K562 (cell line): ENCODE measurements at regions not wholly inside any gene's neighbourhood (a gene's known extent, or its start where the extent isn't known, plus 50 kb on each side); places are given as distances from the start of the nearest gene placed in this dataset.

ENCODE experiments used
- ATAC-seq: fragments of 200-7000 bp; cut with Tn5 transposase; 3 replicates; pipeline ENCODE4 v1.9.1; 2020; ENCODE audit warnings: moderate library complexity
- BruUV-seq: library from RNA; stranded (reverse); fragments of 400-500 nt; replicated peaks from 2 replicates; lab custom pipeline; 2021; lab: Mats Ljungman, UMichigan
- CTCF ChIA-PET: fragments of 300-600 bp; formaldehyde crosslinking; extraction: SDS; loops from one replicate; lab custom pipeline; 2021; ENCODE audit warnings: low intra/inter-chr PET ratio; lab: Yijun Ruan, JAX
- POLR2A ChIA-PET: fragments of 300-600, 350-650 bp; sonication (Branson Sonifier 250); formaldehyde crosslinking; extraction: SDS; loops from one replicate; lab custom pipeline; 2021; ENCODE audit warnings: antibody characterized with exemption, inconsistent platforms; lab: Yijun Ruan, JAX
- DNase-seq, 4 experiments: peaks; one replicate each; pipeline versions ENCODE4 v3.0.0 to v3.0.0-alpha.2; 2011 to 2018; ENCODE audit warnings: low spot score in 3 of 4, mixed read lengths in 3 of 4; ENCODE audit errors: extremely low read depth in 1 of 4
- FAIRE-seq: peaks from 2 replicates; lab custom pipeline; 2011; peaks lifted over from hg19 to GRCh38; lab: Jason Lieb, UNC
- H2AFZ ChIP-seq: 2 replicates; pipeline ENCODE4 v1.6.0; 2011; ENCODE audit warnings: low read depth, low read length, control low read depth, inconsistent platforms
- H3K27ac ChIP-seq: fragments of 200-600 bp; 3 replicates; pipeline ENCODE4 v1.8.0; 2011; ENCODE audit warnings: low read depth, mild to moderate bottlenecking, control low read depth, inconsistent platforms, low read length, moderate library complexity, mixed read lengths; ENCODE audit errors: extremely low read depth
- H3K27me3 ChIP-seq, 2 experiments: fragments of 300-600 bp in 1 of 2; 2 replicates in 1 of 2; 3 replicates in 1 of 2; pipeline versions ENCODE4 v1.6.0 to v1.8.0; 2011; ENCODE audit warnings: inconsistent platforms in 2 of 2, low read length in 2 of 2, mild to moderate bottlenecking in 1 of 2, mixed read lengths in 1 of 2, moderate library complexity in 1 of 2; ENCODE audit not compliant: control insufficient read depth in 2 of 2, insufficient read depth in 2 of 2
- H3K36me3 ChIP-seq: fragments of 300-600 bp; 3 replicates; pipeline ENCODE4 v1.8.0; 2011; ENCODE audit warnings: mild to moderate bottlenecking, low read length, inconsistent platforms; ENCODE audit not compliant: control insufficient read depth, insufficient read depth
- H3K4me1 ChIP-seq, 2 experiments: fragments of 200-600 bp in 1 of 2; replicated peaks in 1 of 2; 2 replicates in 1 of 2; 3 replicates in 1 of 2; pipeline versions ENCODE4 v1.5.1 to v1.8.0; 2011; ENCODE audit warnings: inconsistent platforms in 2 of 2, low read length in 2 of 2, mild to moderate bottlenecking in 1 of 2, mixed read lengths in 1 of 2, moderate library complexity in 1 of 2; ENCODE audit not compliant: control insufficient read depth in 2 of 2, insufficient read depth in 2 of 2
- H3K4me2 ChIP-seq: 2 replicates; pipeline ENCODE4 v1.6.1; 2011; ENCODE audit warnings: low read length, control low read depth, inconsistent platforms, mixed read lengths; ENCODE audit not compliant: insufficient read depth
- H3K4me3 ChIP-seq: fragments of 200-600 bp; sonication (generic), shearing (Covaris generic); 2 replicates; pipeline ENCODE4 v1.5.1; 2016; ENCODE audit warnings: control low read depth, inconsistent platforms
- H3K79me2 ChIP-seq: fragments of 200-600 bp; 3 replicates; pipeline ENCODE4 v1.8.0; 2011; ENCODE audit warnings: low read length, inconsistent platforms; ENCODE audit not compliant: control insufficient read depth, insufficient read depth
- H3K9ac ChIP-seq, 2 experiments: 2 replicates each; pipeline versions ENCODE4 v1.6.0 to v1.6.1; 2011; ENCODE audit warnings: low read depth in 2 of 2, low read length in 2 of 2, control low read depth in 1 of 2, inconsistent platforms in 1 of 2, mild to moderate bottlenecking in 1 of 2, mixed read lengths in 1 of 2; ENCODE audit not compliant: insufficient read depth in 1 of 2
- H3K9me1 ChIP-seq: one replicate; pipeline ENCODE4 v1.6.0; 2011; ENCODE audit warnings: inconsistent platforms, mild to moderate bottlenecking, low read length, moderate library complexity; ENCODE audit not compliant: control insufficient read depth, insufficient read depth
- H3K9me3 ChIP-seq: replicated peaks from 2 replicates; pipeline ENCODE4 v1.5.1; 2011; ENCODE audit warnings: low read depth, low read length, inconsistent platforms; ENCODE audit not compliant: control insufficient read depth, insufficient read depth
- H4K20me1 ChIP-seq: replicated peaks from 2 replicates; pipeline ENCODE4 v1.6.1; 2011; ENCODE audit warnings: low read length, inconsistent platforms, mixed read lengths; ENCODE audit not compliant: control insufficient read depth, insufficient read depth
- BHLHE40 ChIP-seq: IDR thresholded peaks from 2 replicates; pipeline ENCODE4 v1.6.1; 2011; ENCODE audit warnings: low read length, improper control_type of control experiment
- CTBP1 ChIP-seq: fragments of 450-650 bp; IDR thresholded peaks from 2 replicates; pipeline ENCODE4 v1.6.1; 2016; ENCODE audit warnings: borderline replicate concordance
- FIP1L1 ChIP-seq: fragments of 200-400 bp; formaldehyde crosslinking; IDR thresholded peaks from 2 replicates; pipeline ENCODE4 v1.6.1; 2018; ENCODE audit warnings: mild to moderate bottlenecking, low read depth, low read length; ENCODE audit not compliant: poor library complexity, severe bottlenecking
- FOXK2 ChIP-seq, 2 experiments: fragments of 450-650 bp; IDR thresholded peaks in 1 of 2; conservative IDR thresholded peaks in 1 of 2; 2 replicates each; pipeline ENCODE4 v1.6.1; 2016; ENCODE audit warnings: low read depth in 2 of 2, mild to moderate bottlenecking in 1 of 2
- FOXP1 ChIP-seq: sonication (generic); formaldehyde crosslinking; IDR thresholded peaks from 2 replicates; pipeline ENCODE4 v1.8.0; 2022; ENCODE audit warnings: mild to moderate bottlenecking, missing genetic modification reagents
- HCFC1 ChIP-seq: IDR thresholded peaks from 2 replicates; pipeline ENCODE4 v1.6.1; 2012; ENCODE audit warnings: low read depth, low read length, improper control_type of control experiment
- HEY1 ChIP-seq: fragments of 250-450 bp; sonication (Bioruptor Pico); IDR thresholded peaks from 2 replicates; pipeline ENCODE4 v1.5.0; 2020; ENCODE audit warnings: mild to moderate bottlenecking, moderate library complexity, borderline replicate concordance
- HNRNPL ChIP-seq: fragments of 200-400 bp; formaldehyde crosslinking; IDR thresholded peaks from 2 replicates; pipeline ENCODE4 v1.6.1; 2017; ENCODE audit warnings: low read depth, mild to moderate bottlenecking, low read length
- HSF4 ChIP-seq: fragments of 250-450 bp; sonication (Bioruptor Pico); IDR thresholded peaks from 2 replicates; pipeline ENCODE4 v2.1.2; 2022; ENCODE audit warnings: mild to moderate bottlenecking, moderate library complexity, borderline replicate concordance
- PYGO2 ChIP-seq: fragments of 450-650 bp; IDR thresholded peaks from 2 replicates; pipeline ENCODE4 v1.6.1; 2016; ENCODE audit warnings: mild to moderate bottlenecking, missing genetic modification characterization, moderate library complexity, missing compliant biosample characterization
- RBBP5 ChIP-seq: fragments of 200-600 bp; sonication (generic); IDR thresholded peaks from 2 replicates; pipeline ENCODE4 v1.6.1; 2012; ENCODE audit warnings: borderline replicate concordance, mild to moderate bottlenecking, low read length, control low read depth, inconsistent platforms; ENCODE audit not compliant: insufficient read depth, poor library complexity, severe bottlenecking
- RFX5 ChIP-seq: IDR thresholded peaks from 2 replicates; pipeline ENCODE4 v1.6.1; 2011; ENCODE audit warnings: low read depth, mild to moderate bottlenecking, improper control_type of control experiment, low read length
- SMAD3 ChIP-seq: fragments of 450-650 bp; formaldehyde crosslinking; conservative IDR thresholded peaks from 2 replicates; pipeline ENCODE4 v1.4.0; 2020; ENCODE audit warnings: mild to moderate bottlenecking
- TAF9B ChIP-seq: fragments of 450-650 bp; IDR thresholded peaks from 2 replicates; pipeline ENCODE4 v1.6.1; 2018; ENCODE audit warnings: mild to moderate bottlenecking; ENCODE audit not compliant: partially characterized antibody
- ZNF785 ChIP-seq: fragments of 250-450 bp; sonication (Bioruptor Pico); IDR thresholded peaks from 2 replicates; pipeline ENCODE4 v1.4.0; 2020; ENCODE audit warnings: mild to moderate bottlenecking
- WGBS: fragments of 100-300 bp; shearing (Covaris generic); methylation state at CpG from one replicate; pipeline ENCODE4 v1.1.6; 2016; ENCODE audit warnings: low coverage, mixed read lengths; ENCODE audit not compliant: insufficient coverage; ENCODE audit errors: missing lambda C conversion rate; 5-methylcytosine and 5-hydroxymethylcytosine counted together
- in situ Hi-C: fragments of 300-500 bp; cut with MboI; formaldehyde crosslinking; loops from 4 replicates; pipeline ENCODE4 v1.15.0; 2018; ENCODE audit warnings: inconsistent platforms, mixed read lengths
- intact Hi-C: fragments of 100-400 bp; cut with micrococcal nuclease; formaldehyde crosslinking; loops from 2 replicates; pipeline ENCODE4 v1.14.2; 2022
- TF ChIP-seq, protein P1 (sequence below): fragments of 450-650 bp; IDR thresholded peaks from 2 replicates; pipeline ENCODE4 v1.6.1; 2016; ENCODE audit warnings: low read depth

DNA sequence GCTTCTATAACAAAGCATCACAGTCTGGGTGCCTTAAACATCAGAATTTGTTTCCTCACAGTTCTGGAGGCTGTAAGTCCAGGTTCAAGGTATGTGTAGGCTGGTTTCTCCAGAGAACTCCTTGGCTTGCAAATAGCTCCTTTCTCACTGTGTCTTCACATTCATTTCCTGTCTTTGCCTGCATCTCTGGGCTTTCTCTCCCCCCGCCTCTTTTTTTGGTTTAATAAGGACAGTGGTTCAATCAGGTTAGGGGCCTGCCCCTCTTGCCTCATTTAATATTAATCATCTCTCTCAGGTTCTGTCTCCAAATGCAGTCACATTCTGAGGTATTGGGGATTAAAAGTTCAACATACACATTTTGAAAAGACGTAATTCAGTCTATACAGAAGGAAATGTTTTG is 225.5 kb upstream of the ATP10B start (continued):
- TF ChIP-seq, protein P1, sequence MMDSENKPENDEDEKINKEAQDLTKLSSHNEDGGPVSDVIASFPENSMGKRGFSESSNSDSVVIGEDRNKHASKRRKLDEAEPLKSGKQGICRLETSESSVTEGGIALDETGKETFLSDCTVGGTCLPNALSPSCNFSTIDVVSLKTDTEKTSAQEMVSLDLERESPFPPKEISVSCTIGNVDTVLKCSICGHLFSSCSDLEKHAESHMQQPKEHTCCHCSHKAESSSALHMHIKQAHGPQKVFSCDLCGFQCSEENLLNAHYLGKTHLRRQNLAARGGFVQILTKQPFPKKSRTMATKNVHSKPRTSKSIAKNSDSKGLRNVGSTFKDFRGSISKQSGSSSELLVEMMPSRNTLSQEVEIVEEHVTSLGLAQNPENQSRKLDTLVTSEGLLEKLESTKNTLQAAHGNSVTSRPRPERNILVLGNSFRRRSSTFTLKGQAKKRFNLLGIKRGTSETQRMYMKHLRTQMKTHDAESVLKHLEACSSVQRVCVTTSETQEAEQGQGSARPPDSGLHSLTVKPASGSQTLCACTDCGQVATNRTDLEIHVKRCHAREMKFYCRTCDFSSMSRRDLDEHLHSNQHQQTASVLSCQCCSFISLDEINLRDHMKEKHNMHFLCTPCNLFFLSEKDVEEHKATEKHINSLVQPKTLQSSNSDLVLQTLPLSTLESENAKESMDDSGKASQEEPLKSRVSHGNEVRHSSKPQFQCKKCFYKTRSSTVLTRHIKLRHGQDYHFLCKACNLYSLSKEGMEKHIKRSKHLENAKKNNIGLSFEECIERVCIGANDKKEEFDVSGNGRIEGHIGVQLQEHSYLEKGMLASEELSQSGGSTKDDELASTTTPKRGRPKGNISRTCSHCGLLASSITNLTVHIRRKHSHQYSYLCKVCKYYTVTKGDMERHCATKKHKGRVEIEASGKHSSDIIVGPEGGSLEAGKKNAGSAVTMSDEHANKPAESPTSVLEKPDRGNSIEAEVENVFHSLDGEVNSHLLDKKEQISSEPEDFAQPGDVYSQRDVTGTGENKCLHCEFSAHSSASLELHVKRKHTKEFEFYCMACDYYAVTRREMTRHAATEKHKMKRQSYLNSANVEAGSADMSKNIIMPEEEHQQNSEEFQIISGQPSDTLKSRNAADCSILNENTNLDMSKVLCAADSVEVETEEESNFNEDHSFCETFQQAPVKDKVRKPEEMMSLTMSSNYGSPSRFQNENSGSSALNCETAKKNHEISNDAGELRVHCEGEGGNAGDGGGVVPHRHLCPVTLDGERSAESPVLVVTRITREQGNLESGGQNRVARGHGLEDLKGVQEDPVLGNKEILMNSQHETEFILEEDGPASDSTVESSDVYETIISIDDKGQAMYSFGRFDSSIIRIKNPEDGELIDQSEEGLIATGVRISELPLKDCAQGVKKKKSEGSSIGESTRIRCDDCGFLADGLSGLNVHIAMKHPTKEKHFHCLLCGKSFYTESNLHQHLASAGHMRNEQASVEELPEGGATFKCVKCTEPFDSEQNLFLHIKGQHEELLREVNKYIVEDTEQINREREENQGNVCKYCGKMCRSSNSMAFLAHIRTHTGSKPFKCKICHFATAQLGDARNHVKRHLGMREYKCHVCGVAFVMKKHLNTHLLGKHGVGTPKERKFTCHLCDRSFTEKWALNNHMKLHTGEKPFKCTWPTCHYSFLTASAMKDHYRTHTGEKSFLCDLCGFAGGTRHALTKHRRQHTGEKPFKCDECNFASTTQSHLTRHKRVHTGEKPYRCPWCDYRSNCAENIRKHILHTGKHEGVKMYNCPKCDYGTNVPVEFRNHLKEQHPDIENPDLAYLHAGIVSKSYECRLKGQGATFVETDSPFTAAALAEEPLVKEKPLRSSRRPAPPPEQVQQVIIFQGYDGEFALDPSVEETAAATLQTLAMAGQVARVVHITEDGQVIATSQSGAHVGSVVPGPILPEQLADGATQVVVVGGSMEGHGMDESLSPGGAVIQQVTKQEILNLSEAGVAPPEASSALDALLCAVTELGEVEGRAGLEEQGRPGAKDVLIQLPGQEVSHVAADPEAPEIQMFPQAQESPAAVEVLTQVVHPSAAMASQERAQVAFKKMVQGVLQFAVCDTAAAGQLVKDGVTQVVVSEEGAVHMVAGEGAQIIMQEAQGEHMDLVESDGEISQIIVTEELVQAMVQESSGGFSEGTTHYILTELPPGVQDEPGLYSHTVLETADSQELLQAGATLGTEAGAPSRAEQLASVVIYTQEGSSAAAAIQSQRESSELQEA, result no peak
- no peak for TF ChIP-seq HCFC1
- no peak for TF ChIP-seq HSF4
- TF ChIP-seq, all 486 proteins: peak for 0

DNA sequence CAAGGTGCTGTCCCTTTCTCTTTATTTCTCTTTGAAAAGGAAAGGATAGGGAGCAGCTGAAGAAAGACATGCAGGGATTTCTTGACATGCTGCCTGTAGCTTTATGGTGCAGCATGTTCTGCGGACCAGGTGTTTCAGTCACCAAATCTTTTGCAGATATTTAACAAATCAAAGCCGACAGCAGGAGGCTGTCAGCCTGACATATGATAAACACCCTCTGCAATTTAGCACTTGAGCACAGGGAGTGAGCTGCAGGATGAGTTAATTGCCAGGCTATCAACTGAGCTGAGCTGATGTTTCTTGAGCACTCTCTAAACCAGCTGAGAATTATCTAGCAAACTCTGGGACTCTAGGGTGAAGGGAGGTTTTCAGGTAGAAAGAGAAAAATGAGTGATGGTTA is 212.8 kb upstream of the ATP10B start:
- Histone ChIP-seq H3K36me3 (no peaks in the 10 kb centered on the region), H3K9ac (no peak overlapping the region), H4K20me1 (no peaks in the 10 kb centered on the region), H3K4me2 (no peak overlapping the region), H3K27me3 (no peaks in the 10 kb centered on the region), H3K27ac (no peak overlapping the region), H3K9me3 (no peaks in the 10 kb centered on the region; the same call in 1 of the 2 replicates), H2AFZ (no peak overlapping the region), H3K79me2 (no peaks in the 10 kb centered on the region), H3K4me1 (no peaks in the 10 kb centered on the region), H3K4me3 (no peak overlapping the region), H3K9me1 (no peaks in the 10 kb centered on the region)
- no peak for ATAC-seq
- FAIRE-seq, result no peak
- DNase-seq, result no peak
- intact Hi-C loops, result no loop called here
- ChIA-PET POLR2A (no interaction called here), CTCF (no interaction called here)
- BruUV-seq, result no TSS peak
- in situ Hi-C loops, result no loop called here
- TF ChIP-seq CTBP1 (no peak), FOXP1 (CRISPR knock-in tag) (no peak), RBBP5 (no peak), SMAD3 (CRISPR knock-in tag) (no peak), PYGO2 (tag) (no peak), HNRNPL (no peak), HEY1 (CRISPR knock-in tag) (no peak), ZNF785 (no peak), FIP1L1 (no peak), TAF9B (no peak), RFX5 (no peak), BHLHE40 (no peak), FOXK2 (conservative IDR thresholded peaks at IDR 0.05 in 1 of 2, IDR thresholded peaks at IDR 0.05 in 1 of 2; ENCODE audit: low read depth in 2 of 2) (no peak)
- 0% methylated on average over 2 of the region's 2 CpGs for WGBS
